ENCODE measurements at regions not wholly inside any gene's neighbourhood (a gene's known extent, or its start where the extent isn't known, plus 50 kb on each side); places are given as distances from the start of the nearest gene placed in this dataset.

DNA sequence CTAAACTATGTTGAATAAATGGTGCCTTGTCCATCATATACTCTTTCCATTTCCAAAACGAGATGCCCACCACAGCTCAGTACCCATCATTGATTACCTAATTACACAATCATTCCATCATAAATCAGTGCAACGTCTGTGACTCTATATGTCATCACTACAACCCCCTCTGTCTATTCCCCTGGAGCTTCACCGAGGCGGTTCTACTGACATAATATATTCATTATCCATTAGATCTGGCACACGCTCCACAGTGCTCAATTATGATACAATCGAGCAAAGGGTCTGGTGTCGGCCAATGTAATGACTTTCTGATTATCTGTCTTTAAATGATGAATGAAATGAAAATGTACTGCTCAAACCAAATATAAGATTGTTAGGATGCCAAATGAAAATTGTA, 1737.7 kb upstream of the WWC1 start:
- TF ChIP-seq, protein P1, sequence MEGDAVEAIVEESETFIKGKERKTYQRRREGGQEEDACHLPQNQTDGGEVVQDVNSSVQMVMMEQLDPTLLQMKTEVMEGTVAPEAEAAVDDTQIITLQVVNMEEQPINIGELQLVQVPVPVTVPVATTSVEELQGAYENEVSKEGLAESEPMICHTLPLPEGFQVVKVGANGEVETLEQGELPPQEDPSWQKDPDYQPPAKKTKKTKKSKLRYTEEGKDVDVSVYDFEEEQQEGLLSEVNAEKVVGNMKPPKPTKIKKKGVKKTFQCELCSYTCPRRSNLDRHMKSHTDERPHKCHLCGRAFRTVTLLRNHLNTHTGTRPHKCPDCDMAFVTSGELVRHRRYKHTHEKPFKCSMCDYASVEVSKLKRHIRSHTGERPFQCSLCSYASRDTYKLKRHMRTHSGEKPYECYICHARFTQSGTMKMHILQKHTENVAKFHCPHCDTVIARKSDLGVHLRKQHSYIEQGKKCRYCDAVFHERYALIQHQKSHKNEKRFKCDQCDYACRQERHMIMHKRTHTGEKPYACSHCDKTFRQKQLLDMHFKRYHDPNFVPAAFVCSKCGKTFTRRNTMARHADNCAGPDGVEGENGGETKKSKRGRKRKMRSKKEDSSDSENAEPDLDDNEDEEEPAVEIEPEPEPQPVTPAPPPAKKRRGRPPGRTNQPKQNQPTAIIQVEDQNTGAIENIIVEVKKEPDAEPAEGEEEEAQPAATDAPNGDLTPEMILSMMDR (IDR thresholded peaks at IDR 0.05), result no peak
- no peak for TF ChIP-seq POLR2A (IDR thresholded peaks at IDR 0.05)

All from transverse colon (tissue), 3 donors.